ENCODE measurements at regions not wholly inside any gene's neighbourhood (a gene's known extent, or its start where the extent isn't known, plus 50 kb on each side); places are given as distances from the start of the nearest gene placed in this dataset.
A peak's percentile ranks its signal among the peaks of the same experiment; 100 is the strongest.
"Not testable (repeated sequence)": the region's sequence is repeated elsewhere in the genome, so short reads cannot be mapped to it uniquely, and the experiment has no call there.

- H3K4me3 ChIP-seq; intact Hi-C loops (cut with micrococcal nuclease; ENCODE audit: unreplicated experiment); POLR2A ChIA-PET (ENCODE audit: unreplicated experiment); H4K20me1 ChIP-seq (ENCODE audit: insufficient read depth); DNase-seq; BruUV-seq (replicated peaks); H3K4me2 ChIP-seq; H3K79me2 ChIP-seq (ENCODE audit: low read depth); H3K9me3 ChIP-seq (ENCODE audit: insufficient read depth, low read depth); H3K36me3 ChIP-seq (ENCODE audit: low read depth); H3K27ac ChIP-seq; H2AFZ ChIP-seq; H3F3A ChIP-seq (ENCODE audit: insufficient read depth, low read depth); H3K27me3 ChIP-seq (ENCODE audit: insufficient read depth, low read depth); H3K4me1 ChIP-seq (replicated peaks; ENCODE audit: insufficient read depth); H3K9me2 ChIP-seq (ENCODE audit: insufficient read depth); CTCF ChIA-PET: not testable (repeated sequence)
These were observed 265.5 kb downstream of the POTEB3 start for GRCh38 chr15:21174761-21175160.

- BruUV-seq (replicated peaks); H2AFZ ChIP-seq; DNase-seq; CTCF ChIA-PET; H3K27ac ChIP-seq; H3K4me1 ChIP-seq (replicated peaks; ENCODE audit: insufficient read depth); H4K20me1 ChIP-seq (ENCODE audit: insufficient read depth); intact Hi-C loops (cut with micrococcal nuclease; ENCODE audit: unreplicated experiment); H3K36me3 ChIP-seq (ENCODE audit: low read depth); H3K27me3 ChIP-seq (ENCODE audit: insufficient read depth, low read depth); H3K9me2 ChIP-seq (ENCODE audit: insufficient read depth); H3K9me3 ChIP-seq (ENCODE audit: insufficient read depth, low read depth); POLR2A ChIA-PET (ENCODE audit: unreplicated experiment); H3K4me2 ChIP-seq; H3K4me3 ChIP-seq; H3K79me2 ChIP-seq (ENCODE audit: low read depth); H3F3A ChIP-seq (ENCODE audit: insufficient read depth, low read depth): not testable (repeated sequence)
These were observed 285.3 kb upstream of the POTEB2 start for GRCh38 chr15:21151203-21151966.

GRCh38 chr15:21148136-21148535 lies 282.0 kb upstream of the POTEB2 start:
- H3K27me3 ChIP-seq (ENCODE audit: insufficient read depth, low read depth); BruUV-seq (replicated peaks); intact Hi-C loops (cut with micrococcal nuclease; ENCODE audit: unreplicated experiment); H3K27ac ChIP-seq; H3K4me3 ChIP-seq; H3K9me3 ChIP-seq (ENCODE audit: insufficient read depth, low read depth); POLR2A ChIA-PET (ENCODE audit: unreplicated experiment); H3K36me3 ChIP-seq (ENCODE audit: low read depth); H3K79me2 ChIP-seq (ENCODE audit: low read depth); H3K4me1 ChIP-seq (replicated peaks; ENCODE audit: insufficient read depth); H3F3A ChIP-seq (ENCODE audit: insufficient read depth, low read depth); H2AFZ ChIP-seq; H3K9me2 ChIP-seq (ENCODE audit: insufficient read depth); H3K4me2 ChIP-seq; H4K20me1 ChIP-seq (ENCODE audit: insufficient read depth); DNase-seq; CTCF ChIA-PET: not testable (repeated sequence)

GRCh38 chr15:21133893-21134292 lies 267.8 kb upstream of the POTEB2 start:
- H3K9me2 ChIP-seq (ENCODE audit: insufficient read depth); intact Hi-C loops (cut with micrococcal nuclease; ENCODE audit: unreplicated experiment); H3K27me3 ChIP-seq (ENCODE audit: insufficient read depth, low read depth); BruUV-seq (replicated peaks); H3K9me3 ChIP-seq (ENCODE audit: insufficient read depth, low read depth); CTCF ChIA-PET; H3K36me3 ChIP-seq (ENCODE audit: low read depth); H3K4me3 ChIP-seq; H3K79me2 ChIP-seq (ENCODE audit: low read depth); H2AFZ ChIP-seq; H4K20me1 ChIP-seq (ENCODE audit: insufficient read depth); H3K4me1 ChIP-seq (replicated peaks; ENCODE audit: insufficient read depth); H3K4me2 ChIP-seq; H3K27ac ChIP-seq; POLR2A ChIA-PET (ENCODE audit: unreplicated experiment); H3F3A ChIP-seq (ENCODE audit: insufficient read depth, low read depth): not testable (repeated sequence)
- peak in 1 of 2 experiments; percentile 45 for DNase-seq

- BruUV-seq (replicated peaks); H3K4me2 ChIP-seq; H4K20me1 ChIP-seq (ENCODE audit: insufficient read depth); H3K27me3 ChIP-seq (ENCODE audit: insufficient read depth, low read depth); H3K9me2 ChIP-seq (ENCODE audit: insufficient read depth); H3K4me3 ChIP-seq; H2AFZ ChIP-seq; H3K36me3 ChIP-seq (ENCODE audit: low read depth); H3K79me2 ChIP-seq (ENCODE audit: low read depth); H3K27ac ChIP-seq; H3K4me1 ChIP-seq (replicated peaks; ENCODE audit: insufficient read depth); CTCF ChIA-PET; H3K9me3 ChIP-seq (ENCODE audit: insufficient read depth, low read depth); DNase-seq; H3F3A ChIP-seq (ENCODE audit: insufficient read depth, low read depth); POLR2A ChIA-PET (ENCODE audit: unreplicated experiment); intact Hi-C loops (cut with micrococcal nuclease; ENCODE audit: unreplicated experiment): not testable (repeated sequence)
These were observed 246.3 kb upstream of the POTEB2 start for GRCh38 chr15:21112271-21113053.

- BruUV-seq (replicated peaks); intact Hi-C loops (cut with micrococcal nuclease; ENCODE audit: unreplicated experiment); H3K9me3 ChIP-seq (ENCODE audit: insufficient read depth, low read depth); H3K9me2 ChIP-seq (ENCODE audit: insufficient read depth); H3K4me2 ChIP-seq; H3K36me3 ChIP-seq (ENCODE audit: low read depth); H3K4me1 ChIP-seq (replicated peaks; ENCODE audit: insufficient read depth); H3F3A ChIP-seq (ENCODE audit: insufficient read depth, low read depth); CTCF ChIA-PET; H3K4me3 ChIP-seq; H3K79me2 ChIP-seq (ENCODE audit: low read depth); H4K20me1 ChIP-seq (ENCODE audit: insufficient read depth); H3K27ac ChIP-seq; H3K27me3 ChIP-seq (ENCODE audit: insufficient read depth, low read depth); H2AFZ ChIP-seq; POLR2A ChIA-PET (ENCODE audit: unreplicated experiment): not testable (repeated sequence)
- peak; percentile 22 to 32 for DNase-seq
These were observed 245.7 kb upstream of the POTEB2 start for GRCh38 chr15:21111861-21112260.

GRCh38 chr15:21111172-21111571 lies 245.1 kb upstream of the POTEB2 start:
- H3K4me3 ChIP-seq; H3K4me1 ChIP-seq (replicated peaks; ENCODE audit: insufficient read depth); BruUV-seq (replicated peaks); H3K9me3 ChIP-seq (ENCODE audit: insufficient read depth, low read depth); H4K20me1 ChIP-seq (ENCODE audit: insufficient read depth); intact Hi-C loops (cut with micrococcal nuclease; ENCODE audit: unreplicated experiment); H2AFZ ChIP-seq; H3K27me3 ChIP-seq (ENCODE audit: insufficient read depth, low read depth); H3K4me2 ChIP-seq; H3K36me3 ChIP-seq (ENCODE audit: low read depth); CTCF ChIA-PET; H3K9me2 ChIP-seq (ENCODE audit: insufficient read depth); H3F3A ChIP-seq (ENCODE audit: insufficient read depth, low read depth); DNase-seq; H3K27ac ChIP-seq; POLR2A ChIA-PET (ENCODE audit: unreplicated experiment); H3K79me2 ChIP-seq (ENCODE audit: low read depth): not testable (repeated sequence)
